ENCODE measurements at regions not wholly inside any gene's neighbourhood (a gene's known extent, or its start where the extent isn't known, plus 50 kb on each side); places are given as distances from the start of the nearest gene placed in this dataset.

DNA sequence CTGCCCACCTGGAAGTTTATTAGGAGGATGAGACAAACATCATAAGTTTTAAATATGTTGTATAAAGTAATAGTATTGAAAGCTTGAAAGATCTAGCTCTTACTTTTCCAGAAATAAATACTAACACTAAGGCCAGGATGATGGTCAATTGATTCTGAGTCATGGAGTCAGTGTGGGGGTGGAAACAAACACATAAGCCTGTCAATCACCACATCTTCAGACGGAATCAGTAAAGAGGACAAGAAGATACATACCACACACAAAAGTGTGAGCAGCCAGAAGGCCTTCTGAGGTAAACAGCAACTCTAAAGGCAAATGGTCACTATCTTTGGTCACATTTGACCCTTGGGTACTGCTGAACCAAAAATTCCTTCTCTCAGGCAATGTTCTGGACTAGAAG lies 365.0 kb upstream of the RASGEF1B start:
- H3K9ac ChIP-seq (ENCODE audit: low read length), result no peak overlapping the region
- H2BK5ac ChIP-seq (ENCODE audit: low read depth, low read length, poor library complexity, severe bottlenecking), result no peak overlapping the region
- no peak overlapping the region for H2BK120ac ChIP-seq (ENCODE audit: low read depth, low read length)
- H3K4me2 ChIP-seq (ENCODE audit: low read length, poor library complexity, severe bottlenecking), result no peak overlapping the region
- H4K8ac ChIP-seq (ENCODE audit: low read length), result no peak overlapping the region
- no peak overlapping the region for H2BK15ac ChIP-seq (ENCODE audit: low read depth, poor library complexity, severe bottlenecking)
- no peak overlapping the region for H3K18ac ChIP-seq (ENCODE audit: low read depth in 1 of 2, low read length in 2 of 2)
- H2AK5ac ChIP-seq (ENCODE audit: low read length, severe bottlenecking), result no peak overlapping the region
- no peaks in the 10 kb centered on the region for H3K79me1 ChIP-seq (replicated peaks; ENCODE audit: low read length, poor library complexity, severe bottlenecking)
- no peak for DNase-seq
- H3K27ac ChIP-seq (ENCODE audit: low read length, poor library complexity, severe bottlenecking), result no peak overlapping the region
- no peak overlapping the region for H2AFZ ChIP-seq (ENCODE audit: low read depth, low read length)
- H3K4me3 ChIP-seq (ENCODE audit: insufficient read depth in 1 of 2, low read depth in 1 of 2, low read length in 2 of 2), result no peak overlapping the region
- H3K27me3 ChIP-seq (ENCODE audit: control insufficient read depth in 1 of 2, insufficient read depth in 1 of 2, low read length in 2 of 2), result peaks cover 0 to 15% of the 10 kb centered on the region in 2 experiments
- peaks cover 2% of the 10 kb centered on the region for H3K4me1 ChIP-seq (ENCODE audit: control insufficient read depth, insufficient read depth, low read depth, low read length)
- 39% methylated on average over 1 of the region's 1 CpG for WGBS
- H4K91ac ChIP-seq (ENCODE audit: low read length), result no peak overlapping the region
- no peak overlapping the region for H3K23ac ChIP-seq (ENCODE audit: low read length in 2 of 2)
- no peak overlapping the region for H3K4ac ChIP-seq (ENCODE audit: low read depth in 1 of 2, low read length in 2 of 2)
- H3K9me3 ChIP-seq (ENCODE audit: control insufficient read depth, low read length), result no peaks in the 10 kb centered on the region
- H3K36me3 ChIP-seq (ENCODE audit: control insufficient read depth in 1 of 2, insufficient read depth in 2 of 2, low read depth in 1 of 2, low read length in 2 of 2), result no peaks in the 10 kb centered on the region
- no peak overlapping the region for H2BK12ac ChIP-seq (ENCODE audit: low read length in 2 of 2)
- H3K14ac ChIP-seq (ENCODE audit: low read length in 2 of 2), result no peak overlapping the region

GRCh38 chr4:81833576-81833975 lies 361.9 kb upstream of the RASGEF1B start:
- no peak overlapping the region for H3K14ac ChIP-seq (ENCODE audit: low read length in 2 of 2)
- H3K4me3 ChIP-seq (ENCODE audit: insufficient read depth in 1 of 2, low read depth in 1 of 2, low read length in 2 of 2), result no peak overlapping the region
- no peaks in the 10 kb centered on the region for H3K79me1 ChIP-seq (replicated peaks; ENCODE audit: low read length, poor library complexity, severe bottlenecking)
- no peak overlapping the region for H3K23ac ChIP-seq (ENCODE audit: low read length in 2 of 2)
- no peak for DNase-seq
- H3K4ac ChIP-seq (ENCODE audit: low read depth in 1 of 2, low read length in 2 of 2), result no peak overlapping the region
- no peak overlapping the region for H2BK5ac ChIP-seq (ENCODE audit: low read depth, low read length, poor library complexity, severe bottlenecking)
- no peak overlapping the region for H4K91ac ChIP-seq (ENCODE audit: low read length)
- H2BK15ac ChIP-seq (ENCODE audit: low read depth, poor library complexity, severe bottlenecking), result no peak overlapping the region
- H2AFZ ChIP-seq (ENCODE audit: low read depth, low read length), result no peak overlapping the region
- WGBS, result 65% methylated on average over 2 of the region's 3 CpGs
- no peaks in the 10 kb centered on the region for H3K9me3 ChIP-seq (ENCODE audit: control insufficient read depth, low read length)
- no peak overlapping the region for H4K8ac ChIP-seq (ENCODE audit: low read length)
- H3K18ac ChIP-seq (ENCODE audit: low read depth in 1 of 2, low read length in 2 of 2), result no peak overlapping the region
- no peak overlapping the region for H2BK120ac ChIP-seq (ENCODE audit: low read depth, low read length)
- no peaks in the 10 kb centered on the region for H3K36me3 ChIP-seq (ENCODE audit: control insufficient read depth in 1 of 2, insufficient read depth in 2 of 2, low read depth in 1 of 2, low read length in 2 of 2)
- H3K4me1 ChIP-seq (ENCODE audit: control insufficient read depth, insufficient read depth, low read depth, low read length), result no peaks in the 10 kb centered on the region
- no peak overlapping the region for H2AK5ac ChIP-seq (ENCODE audit: low read length, severe bottlenecking)
- no peak overlapping the region for H3K27ac ChIP-seq (ENCODE audit: low read length, poor library complexity, severe bottlenecking)
- no peak overlapping the region for H3K4me2 ChIP-seq (ENCODE audit: low read length, poor library complexity, severe bottlenecking)
- peaks cover 0 to 5% of the 10 kb centered on the region in 2 experiments for H3K27me3 ChIP-seq (ENCODE audit: control insufficient read depth in 1 of 2, insufficient read depth in 1 of 2, low read length in 2 of 2)
- H2BK12ac ChIP-seq (ENCODE audit: low read length in 2 of 2), result no peak overlapping the region
- no peak overlapping the region for H3K9ac ChIP-seq (ENCODE audit: low read length)

DNA sequence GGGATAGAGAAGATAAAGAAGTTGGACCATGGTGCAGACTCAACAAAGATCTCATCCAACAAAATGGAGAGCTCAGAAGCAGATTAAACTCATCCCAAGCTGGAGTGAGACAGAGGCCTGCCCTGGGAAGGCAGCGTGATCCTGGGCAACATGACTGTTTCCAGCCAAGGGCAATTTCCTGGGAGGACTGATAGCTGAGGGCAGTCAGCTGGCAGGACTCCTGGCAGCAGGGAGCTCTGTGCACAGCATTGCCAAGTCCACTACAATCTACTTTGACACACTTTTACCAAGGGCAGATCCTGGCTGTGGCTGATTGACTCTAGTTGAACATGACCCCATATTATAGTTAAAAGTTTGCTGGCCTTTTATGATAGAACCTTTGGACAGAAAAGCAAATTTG lies 357.3 kb upstream of the RASGEF1B start:
- no peak overlapping the region for H3K14ac ChIP-seq (ENCODE audit: low read length in 2 of 2)
- H2AK5ac ChIP-seq (ENCODE audit: low read length, severe bottlenecking), result no peak overlapping the region
- no peaks in the 10 kb centered on the region for H3K79me1 ChIP-seq (replicated peaks; ENCODE audit: low read length, poor library complexity, severe bottlenecking)
- no peaks in the 10 kb centered on the region for H3K9me3 ChIP-seq (ENCODE audit: control insufficient read depth, low read length)
- no peak overlapping the region for H4K91ac ChIP-seq (ENCODE audit: low read length)
- no peaks in the 10 kb centered on the region for H3K4me1 ChIP-seq (ENCODE audit: control insufficient read depth, insufficient read depth, low read depth, low read length)
- no peak for DNase-seq
- no peak overlapping the region for H2BK120ac ChIP-seq (ENCODE audit: low read depth, low read length)
- no peaks in the 10 kb centered on the region for H3K27me3 ChIP-seq (ENCODE audit: control insufficient read depth in 1 of 2, insufficient read depth in 1 of 2, low read length in 2 of 2)
- no peak overlapping the region for H3K4me3 ChIP-seq (ENCODE audit: insufficient read depth in 1 of 2, low read depth in 1 of 2, low read length in 2 of 2)
- no peak overlapping the region for H2AFZ ChIP-seq (ENCODE audit: low read depth, low read length)
- no peak overlapping the region for H3K23ac ChIP-seq (ENCODE audit: low read length in 2 of 2)
- H3K27ac ChIP-seq (ENCODE audit: low read length, poor library complexity, severe bottlenecking), result no peak overlapping the region
- H2BK15ac ChIP-seq (ENCODE audit: low read depth, poor library complexity, severe bottlenecking), result no peak overlapping the region
- no peak overlapping the region for H2BK12ac ChIP-seq (ENCODE audit: low read length in 2 of 2)
- H3K9ac ChIP-seq (ENCODE audit: low read length), result no peak overlapping the region
- H3K18ac ChIP-seq (ENCODE audit: low read depth in 1 of 2, low read length in 2 of 2), result no peak overlapping the region
- no peak overlapping the region for H2BK5ac ChIP-seq (ENCODE audit: low read depth, low read length, poor library complexity, severe bottlenecking)
- no peaks in the 10 kb centered on the region for H3K36me3 ChIP-seq (ENCODE audit: control insufficient read depth in 1 of 2, insufficient read depth in 2 of 2, low read depth in 1 of 2, low read length in 2 of 2)
- H3K4ac ChIP-seq (ENCODE audit: low read depth in 1 of 2, low read length in 2 of 2), result no peak overlapping the region
- no peak overlapping the region for H3K4me2 ChIP-seq (ENCODE audit: low read length, poor library complexity, severe bottlenecking)
- H4K8ac ChIP-seq (ENCODE audit: low read length), result no peak overlapping the region
- WGBS, result 50% methylated on average over 1 of the region's 1 CpG

GRCh38 chr4:81827577-81828202 lies 356.0 kb upstream of the RASGEF1B start:
- H2BK12ac ChIP-seq (ENCODE audit: low read length in 2 of 2), result no peak overlapping the region
- no peaks in the 10 kb centered on the region for H3K9me3 ChIP-seq (ENCODE audit: control insufficient read depth, low read length)
- H4K91ac ChIP-seq (ENCODE audit: low read length), result no peak overlapping the region
- H2BK120ac ChIP-seq (ENCODE audit: low read depth, low read length), result no peak overlapping the region
- no peak overlapping the region for H3K9ac ChIP-seq (ENCODE audit: low read length)
- WGBS, result no CpG with 5 or more reads among the region's 4 CpGs
- no peak overlapping the region for H3K27ac ChIP-seq (ENCODE audit: low read length, poor library complexity, severe bottlenecking)
- H3K4ac ChIP-seq (ENCODE audit: low read depth in 1 of 2, low read length in 2 of 2), result no peak overlapping the region
- no peak overlapping the region for H4K8ac ChIP-seq (ENCODE audit: low read length)
- H3K27me3 ChIP-seq (ENCODE audit: control insufficient read depth in 1 of 2, insufficient read depth in 1 of 2, low read length in 2 of 2), result no peaks in the 10 kb centered on the region
- H3K4me3 ChIP-seq (ENCODE audit: insufficient read depth in 1 of 2, low read depth in 1 of 2, low read length in 2 of 2), result no peak overlapping the region
- H2BK5ac ChIP-seq (ENCODE audit: low read depth, low read length, poor library complexity, severe bottlenecking), result no peak overlapping the region
- no peaks in the 10 kb centered on the region for H3K4me1 ChIP-seq (ENCODE audit: control insufficient read depth, insufficient read depth, low read depth, low read length)
- H2BK15ac ChIP-seq (ENCODE audit: low read depth, poor library complexity, severe bottlenecking), result no peak overlapping the region
- H3K14ac ChIP-seq (ENCODE audit: low read length in 2 of 2), result no peak overlapping the region
- no peak for DNase-seq
- H3K23ac ChIP-seq (ENCODE audit: low read length in 2 of 2), result no peak overlapping the region
- no peaks in the 10 kb centered on the region for H3K36me3 ChIP-seq (ENCODE audit: control insufficient read depth in 1 of 2, insufficient read depth in 2 of 2, low read depth in 1 of 2, low read length in 2 of 2)
- no peak overlapping the region for H2AK5ac ChIP-seq (ENCODE audit: low read length, severe bottlenecking)
- H2AFZ ChIP-seq (ENCODE audit: low read depth, low read length), result no peak overlapping the region
- H3K79me1 ChIP-seq (replicated peaks; ENCODE audit: low read length, poor library complexity, severe bottlenecking), result no peaks in the 10 kb centered on the region
- H3K18ac ChIP-seq (ENCODE audit: low read depth in 1 of 2, low read length in 2 of 2), result no peak overlapping the region
- no peak overlapping the region for H3K4me2 ChIP-seq (ENCODE audit: low read length, poor library complexity, severe bottlenecking)

Measured in mesenchymal stem cell (in vitro differentiated cells and primary cell).